MM.1S (cell line): ENCODE measurements at regions not wholly inside any gene's neighbourhood (a gene's known extent, or its start where the extent isn't known, plus 50 kb on each side); places are given as distances from the start of the nearest gene placed in this dataset.

Experiments used
- DNase-seq: peaks from one replicate; pipeline ENCODE4 v3.0.0-alpha.2; 2015
- H2AFZ ChIP-seq: fragments of 300-600 bp; sonication (generic); 2 replicates; pipeline ENCODE4 v1.6.0; 2016; ENCODE audit warnings: antibody characterized with exemption, low read length
- H3F3A ChIP-seq: fragments of 300-600 bp; sonication (generic); 2 replicates; pipeline ENCODE4 v1.6.1; 2016; ENCODE audit warnings: mild to moderate bottlenecking, antibody characterized with exemption, low read length, moderate library complexity, mixed read lengths; ENCODE audit not compliant: insufficient read depth
- H3K27ac ChIP-seq: fragments of 300-600 bp; sonication (generic); 2 replicates; pipeline ENCODE4 v1.5.1; 2016; ENCODE audit warnings: mild to moderate bottlenecking, low read length
- H3K27me3 ChIP-seq: fragments of 300-600 bp; sonication (generic); replicated peaks from 2 replicates; pipeline ENCODE4 v1.6.0; 2016; ENCODE audit warnings: low read length; ENCODE audit not compliant: insufficient read depth
- H3K36me3 ChIP-seq: fragments of 300-600 bp; sonication (generic); replicated peaks from 2 replicates; pipeline ENCODE4 v1.6.1; 2016; ENCODE audit warnings: mild to moderate bottlenecking, low read length, mixed read lengths; ENCODE audit not compliant: insufficient read depth
- H3K4me1 ChIP-seq: fragments of 300-600 bp; sonication (generic); 2 replicates; pipeline ENCODE4 v1.6.1; 2016; ENCODE audit warnings: low read length, mixed read lengths
- H3K4me2 ChIP-seq: fragments of 300-600 bp; sonication (generic); 2 replicates; pipeline ENCODE4 v1.6.0; 2016; ENCODE audit warnings: low read depth, low read length
- H3K4me3 ChIP-seq: fragments of 300-600 bp; sonication (generic); 2 replicates; pipeline ENCODE4 v1.5.1; 2016; ENCODE audit warnings: low read length, mixed read lengths
- H3K79me2 ChIP-seq: fragments of 300-600 bp; sonication (generic); 2 replicates; pipeline ENCODE4 v1.6.1; 2016; ENCODE audit warnings: mixed run types, low read length, mixed read lengths
- H3K9ac ChIP-seq: fragments of 300-600 bp; sonication (generic); 2 replicates; pipeline ENCODE4 v1.6.1; 2016; ENCODE audit warnings: low read length, mixed read lengths
- H3K9me2 ChIP-seq: fragments of 300-600 bp; sonication (generic); replicated peaks from 2 replicates; pipeline ENCODE4 v1.6.1; 2016; ENCODE audit warnings: mild to moderate bottlenecking, low read length, mixed read lengths; ENCODE audit not compliant: insufficient read depth
- H3K9me3 ChIP-seq: fragments of 300-600 bp; sonication (generic); replicated peaks from 2 replicates; pipeline ENCODE4 v1.6.1; 2016; ENCODE audit warnings: mild to moderate bottlenecking, low read length, mixed read lengths; ENCODE audit not compliant: insufficient read depth
- H4K20me1 ChIP-seq: fragments of 300-600 bp; sonication (generic); 2 replicates; pipeline ENCODE4 v1.6.1; 2016; ENCODE audit warnings: mild to moderate bottlenecking, low read length, moderate library complexity, mixed read lengths; ENCODE audit not compliant: insufficient read depth
- EZH2 ChIP-seq: fragments of 300-600 bp; sonication (generic); optimal IDR thresholded peaks from 2 replicates; pipeline ENCODE3; 2017; ENCODE audit warnings: low read depth, mild to moderate bottlenecking, antibody characterized with exemption, low read length, mixed read lengths
- EZH2phosphoT487 ChIP-seq: fragments of 300-600 bp; sonication (generic); IDR thresholded peaks from 2 replicates; pipeline ENCODE4 v1.6.1; 2018; ENCODE audit warnings: antibody characterized with exemption, low read length
- TF ChIP-seq, protein P1 (sequence below): fragments of 300-600 bp; sonication (generic); IDR thresholded peaks from 2 replicates; pipeline ENCODE4 v1.5.1; 2016; ENCODE audit warnings: antibody characterized with exemption, low read length, mixed read lengths

GRCh38 chr11:115556984-115557383, 52.8 kb upstream of the CADM1 start:
- Histone ChIP-seq H3K9me2 (no peaks in the 10 kb centered on the region), H3K9me3 (no peaks in the 10 kb centered on the region), H3K9ac (no peak overlapping the region), H3F3A (no peaks in the 10 kb centered on the region), H3K4me1 (no peaks in the 10 kb centered on the region), H3K36me3 (no peaks in the 10 kb centered on the region), H3K4me3 (no peak overlapping the region), H3K79me2 (no peaks in the 10 kb centered on the region), H3K4me2 (no peak overlapping the region), H3K27ac (no peak overlapping the region), H4K20me1 (no peaks in the 10 kb centered on the region), H3K27me3 (no peaks in the 10 kb centered on the region), H2AFZ (no peak overlapping the region)
- DNase-seq: no peak
- TF ChIP-seq EZH2phosphoT487 (no peak), EZH2 (no peak)
- TF ChIP-seq, protein P1, sequence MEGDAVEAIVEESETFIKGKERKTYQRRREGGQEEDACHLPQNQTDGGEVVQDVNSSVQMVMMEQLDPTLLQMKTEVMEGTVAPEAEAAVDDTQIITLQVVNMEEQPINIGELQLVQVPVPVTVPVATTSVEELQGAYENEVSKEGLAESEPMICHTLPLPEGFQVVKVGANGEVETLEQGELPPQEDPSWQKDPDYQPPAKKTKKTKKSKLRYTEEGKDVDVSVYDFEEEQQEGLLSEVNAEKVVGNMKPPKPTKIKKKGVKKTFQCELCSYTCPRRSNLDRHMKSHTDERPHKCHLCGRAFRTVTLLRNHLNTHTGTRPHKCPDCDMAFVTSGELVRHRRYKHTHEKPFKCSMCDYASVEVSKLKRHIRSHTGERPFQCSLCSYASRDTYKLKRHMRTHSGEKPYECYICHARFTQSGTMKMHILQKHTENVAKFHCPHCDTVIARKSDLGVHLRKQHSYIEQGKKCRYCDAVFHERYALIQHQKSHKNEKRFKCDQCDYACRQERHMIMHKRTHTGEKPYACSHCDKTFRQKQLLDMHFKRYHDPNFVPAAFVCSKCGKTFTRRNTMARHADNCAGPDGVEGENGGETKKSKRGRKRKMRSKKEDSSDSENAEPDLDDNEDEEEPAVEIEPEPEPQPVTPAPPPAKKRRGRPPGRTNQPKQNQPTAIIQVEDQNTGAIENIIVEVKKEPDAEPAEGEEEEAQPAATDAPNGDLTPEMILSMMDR: no peak

DNA sequence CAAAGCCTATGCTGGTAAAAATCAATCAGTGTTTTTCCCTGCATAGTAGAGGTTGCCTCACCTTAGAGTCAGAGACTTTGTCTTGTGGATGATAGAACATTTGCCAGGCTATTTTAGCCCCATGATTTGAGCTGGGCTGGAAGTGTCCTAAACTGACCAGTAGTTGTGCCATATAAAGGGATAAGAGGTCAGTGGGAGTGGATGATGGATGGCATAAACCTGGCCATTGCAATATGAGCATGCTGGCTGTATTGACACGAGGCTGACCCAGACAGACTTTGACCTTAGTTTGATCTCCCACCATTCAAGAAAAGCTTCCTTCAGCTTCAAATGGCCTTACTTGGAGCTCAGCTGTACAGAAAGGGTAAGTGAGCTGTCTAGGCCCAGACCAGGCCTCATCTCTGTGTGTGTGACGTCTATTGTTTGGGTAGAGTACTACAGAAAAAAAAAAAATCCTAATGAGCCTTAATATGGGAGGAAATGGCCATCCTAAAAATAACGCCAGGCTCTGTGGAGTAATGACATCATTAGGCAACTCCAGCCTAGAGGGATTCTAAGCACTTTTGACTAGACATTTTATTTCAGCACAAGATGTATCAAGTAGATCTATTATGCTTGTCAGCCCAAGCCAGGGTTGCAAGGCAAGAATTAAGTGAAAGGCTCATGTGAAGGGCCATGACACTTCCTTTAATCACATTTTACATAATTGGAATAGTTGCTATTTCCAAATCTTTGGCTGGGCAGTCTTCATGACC, 51.3 kb upstream of the CADM1 start:
- Histone ChIP-seq H3K9me2 (no peaks in the 10 kb centered on the region), H3K4me1 (no peaks in the 10 kb centered on the region), H3K9ac (no peak overlapping the region), H4K20me1 (no peaks in the 10 kb centered on the region), H3K36me3 (no peaks in the 10 kb centered on the region), H3K4me2 (no peak overlapping the region), H3K9me3 (no peaks in the 10 kb centered on the region), H2AFZ (no peak overlapping the region), H3K27me3 (no peaks in the 10 kb centered on the region), H3K79me2 (no peaks in the 10 kb centered on the region), H3K27ac (no peak overlapping the region), H3K4me3 (no peak overlapping the region), H3F3A (no peaks in the 10 kb centered on the region)
- no peak for DNase-seq
- TF ChIP-seq, protein P1: no peak
- TF ChIP-seq EZH2phosphoT487 (no peak), EZH2 (no peak)
